OCI-LY7 (cell line): ENCODE measurements at regions not wholly inside any gene's neighbourhood (a gene's known extent, or its start where the extent isn't known, plus 50 kb on each side); places are given as distances from the start of the nearest gene placed in this dataset.

Experiments used
- BruUV-seq: library from RNA; stranded (reverse); fragments of 400-500 nt; replicated peaks from 2 replicates; lab custom pipeline; 2021; lab: Mats Ljungman, UMichigan
- CTCF ChIA-PET: fragments of 300-600 bp; sonication (Branson Sonifier 250); formaldehyde crosslinking; loops from one replicate; lab custom pipeline; 2022; ENCODE audit warnings: antibody characterized with exemption; ENCODE audit not compliant: unreplicated experiment; lab: Charles Lee
- POLR2A ChIA-PET: fragments of 300-600 bp; sonication (Branson Sonifier 250); formaldehyde crosslinking; loops from one replicate; lab custom pipeline; 2022; ENCODE audit warnings: antibody characterized with exemption; lab: Charles Lee
- DNase-seq: peaks from one replicate; pipeline ENCODE4 v3.0.0-alpha.2; 2015; ENCODE audit warnings: low spot score
- H2AFZ ChIP-seq: fragments of 200-600 bp; sonication (generic), shearing (Covaris generic); 2 replicates; pipeline ENCODE4 v1.6.1; 2014; ENCODE audit warnings: mild to moderate bottlenecking, antibody characterized with exemption, low read length, moderate library complexity
- H3K27ac ChIP-seq: fragments of 200-600 bp; sonication (generic); 2 replicates; pipeline ENCODE4 v1.5.1; 2014; ENCODE audit warnings: mixed run types, low read depth, mild to moderate bottlenecking, moderate library complexity, low read length, inconsistent platforms; ENCODE audit not compliant: poor library complexity, severe bottlenecking
- H3K36me3 ChIP-seq: fragments of 200-600 bp; sonication (generic); 2 replicates; pipeline ENCODE4 v1.6.1; 2014; ENCODE audit warnings: mild to moderate bottlenecking, antibody characterized with exemption, low read length, moderate library complexity, mixed read lengths; ENCODE audit not compliant: insufficient read depth
- H3K4me1 ChIP-seq: fragments of 200-600 bp; sonication (generic); 2 replicates; pipeline ENCODE4 v1.5.1; 2014; ENCODE audit warnings: mild to moderate bottlenecking, low read length; ENCODE audit not compliant: insufficient read depth, poor library complexity, severe bottlenecking
- H3K4me2 ChIP-seq: fragments of 200-600 bp; sonication (generic); 2 replicates; pipeline ENCODE4 v1.6.1; 2014; ENCODE audit warnings: mild to moderate bottlenecking, low read length
- H3K4me3 ChIP-seq: fragments of 200-600 bp; sonication (generic); 2 replicates; pipeline ENCODE4 v1.5.1; 2014; ENCODE audit warnings: mild to moderate bottlenecking, low read depth, low read length; ENCODE audit not compliant: poor library complexity, severe bottlenecking
- H3K79me2 ChIP-seq: fragments of 200-600 bp; sonication (generic); 2 replicates; pipeline ENCODE4 v1.6.1; 2016; ENCODE audit warnings: low read depth, mild to moderate bottlenecking, low read length, moderate library complexity, mixed read lengths; ENCODE audit not compliant: insufficient read depth
- H3K9me2 ChIP-seq: fragments of 200-600 bp; sonication (generic); 2 replicates; pipeline ENCODE4 v1.6.1; 2016; ENCODE audit warnings: mild to moderate bottlenecking, low read length, mixed read lengths; ENCODE audit not compliant: insufficient read depth
- H3K9me3 ChIP-seq: fragments of 200-600 bp; sonication (generic); 2 replicates; pipeline ENCODE4 v1.6.1; 2014; ENCODE audit warnings: mild to moderate bottlenecking, mixed run types, low read length, mixed read lengths
- H4K20me1 ChIP-seq: fragments of 200-600 bp; sonication (generic); 2 replicates; pipeline ENCODE4 v1.6.1; 2014; ENCODE audit warnings: mild to moderate bottlenecking, antibody characterized with exemption, low read length, moderate library complexity, mixed read lengths; ENCODE audit not compliant: insufficient read depth
- CTCF ChIP-seq: fragments of 200-600 bp; sonication (generic); conservative IDR thresholded peaks from 2 replicates; pipeline ENCODE4 v1.5.1; 2014; ENCODE audit warnings: mild to moderate bottlenecking, antibody characterized with exemption, low read length, moderate library complexity, mixed read lengths
- EZH2phosphoT487 ChIP-seq: fragments of 200-600 bp; sonication (generic); IDR thresholded peaks from 2 replicates; pipeline ENCODE4 v1.6.1; 2018; ENCODE audit warnings: low read depth, borderline replicate concordance, mild to moderate bottlenecking, mixed run types, antibody characterized with exemption, low read length, moderate library complexity, mixed read lengths
- intact Hi-C: fragments of 100-400 bp; cut with micrococcal nuclease; formaldehyde crosslinking; loops from one replicate; pipeline ENCODE4 v1.10.0; 2022; ENCODE audit not compliant: unreplicated experiment

- no TSS peak for BruUV-seq
- H3K36me3 ChIP-seq: no peaks in the 10 kb centered on the region
- H3K9me3 ChIP-seq: no peaks in the 10 kb centered on the region
- intact Hi-C loops: no loop called here
- H3K27ac ChIP-seq: no peak overlapping the region
- no peaks in the 10 kb centered on the region for H4K20me1 ChIP-seq
- TF ChIP-seq CTCF (no peak), EZH2phosphoT487 (no peak)
- CTCF ChIA-PET: no interaction called here
- H3K79me2 ChIP-seq: no peaks in the 10 kb centered on the region
- H3K9me2 ChIP-seq: no peaks in the 10 kb centered on the region
- no peak overlapping the region for H3K4me3 ChIP-seq
- POLR2A ChIA-PET: interaction anchor here (0.5 kb wide), 1 partner anchor 167 kb away, joined by 3 read pairs; no protein-coding TSS in a partner anchor
- no peaks in the 10 kb centered on the region for H3K4me1 ChIP-seq
- no peak overlapping the region for H2AFZ ChIP-seq
- DNase-seq: no peak
- no peak overlapping the region for H3K4me2 ChIP-seq
Observed at GRCh38 chr10:8815969-8816368, 761.5 kb downstream of the GATA3 start.

GRCh38 chr10:8817299-8817698 lies 762.8 kb downstream of the GATA3 start:
- intact Hi-C loops: no loop called here
- TF ChIP-seq EZH2phosphoT487 (no peak), CTCF (no peak)
- ChIA-PET CTCF (no interaction called here), POLR2A (no interaction called here)
- H3K27ac ChIP-seq: no peak overlapping the region
- no peaks in the 10 kb centered on the region for H3K9me2 ChIP-seq
- H4K20me1 ChIP-seq: no peaks in the 10 kb centered on the region
- no peak overlapping the region for H2AFZ ChIP-seq
- no TSS peak for BruUV-seq
- no peaks in the 10 kb centered on the region for H3K9me3 ChIP-seq
- H3K4me2 ChIP-seq: no peak overlapping the region
- no peaks in the 10 kb centered on the region for H3K36me3 ChIP-seq
- H3K4me3 ChIP-seq: no peak overlapping the region
- no peak for DNase-seq
- H3K79me2 ChIP-seq: no peaks in the 10 kb centered on the region
- H3K4me1 ChIP-seq: no peaks in the 10 kb centered on the region

- H4K20me1 ChIP-seq: no peaks in the 10 kb centered on the region
- no TSS peak for BruUV-seq
- TF ChIP-seq CTCF: no peak
- H3K4me3 ChIP-seq: no peak overlapping the region
- H3K9me2 ChIP-seq: no peaks in the 10 kb centered on the region
- H3K79me2 ChIP-seq: no peaks in the 10 kb centered on the region
- no peak for DNase-seq
- H2AFZ ChIP-seq: no peak overlapping the region
- intact Hi-C loops: no loop called here
- no peaks in the 10 kb centered on the region for H3K4me1 ChIP-seq
- no peaks in the 10 kb centered on the region for H3K9me3 ChIP-seq
- no peak overlapping the region for H3K4me2 ChIP-seq
- CTCF ChIA-PET: no interaction called here
- H3K36me3 ChIP-seq: no peaks in the 10 kb centered on the region
- POLR2A ChIA-PET: no interaction called here
- H3K27ac ChIP-seq: no peak overlapping the region
Observed at GRCh38 chr10:8825611-8826010, 771.1 kb downstream of the GATA3 start.
